ENCODE measurements at regions not wholly inside any gene's neighbourhood (a gene's known extent, or its start where the extent isn't known, plus 50 kb on each side); places are given as distances from the start of the nearest gene placed in this dataset.

DNA sequence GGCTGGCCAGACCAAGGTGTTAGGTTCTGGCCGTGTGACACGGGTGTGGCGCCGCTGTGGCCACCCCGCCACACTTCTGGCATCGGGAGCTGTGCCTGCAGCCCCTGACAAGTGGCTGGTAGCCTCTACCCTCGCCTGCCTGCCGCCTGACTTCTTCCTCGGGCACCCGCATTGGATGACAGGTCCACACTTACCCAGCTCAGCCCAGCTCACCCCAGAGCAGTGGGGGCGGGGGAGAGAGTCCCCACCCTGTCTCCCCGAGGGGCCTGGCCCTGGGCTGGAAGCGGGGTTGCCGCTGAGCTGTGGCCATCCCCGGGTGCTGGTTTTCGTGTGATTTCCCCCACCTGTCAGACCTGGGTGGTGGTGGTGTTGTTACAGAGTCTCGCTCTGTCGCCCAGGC, 53.9 kb upstream of the ACSF3 start:
- TF ChIP-seq, protein P1, sequence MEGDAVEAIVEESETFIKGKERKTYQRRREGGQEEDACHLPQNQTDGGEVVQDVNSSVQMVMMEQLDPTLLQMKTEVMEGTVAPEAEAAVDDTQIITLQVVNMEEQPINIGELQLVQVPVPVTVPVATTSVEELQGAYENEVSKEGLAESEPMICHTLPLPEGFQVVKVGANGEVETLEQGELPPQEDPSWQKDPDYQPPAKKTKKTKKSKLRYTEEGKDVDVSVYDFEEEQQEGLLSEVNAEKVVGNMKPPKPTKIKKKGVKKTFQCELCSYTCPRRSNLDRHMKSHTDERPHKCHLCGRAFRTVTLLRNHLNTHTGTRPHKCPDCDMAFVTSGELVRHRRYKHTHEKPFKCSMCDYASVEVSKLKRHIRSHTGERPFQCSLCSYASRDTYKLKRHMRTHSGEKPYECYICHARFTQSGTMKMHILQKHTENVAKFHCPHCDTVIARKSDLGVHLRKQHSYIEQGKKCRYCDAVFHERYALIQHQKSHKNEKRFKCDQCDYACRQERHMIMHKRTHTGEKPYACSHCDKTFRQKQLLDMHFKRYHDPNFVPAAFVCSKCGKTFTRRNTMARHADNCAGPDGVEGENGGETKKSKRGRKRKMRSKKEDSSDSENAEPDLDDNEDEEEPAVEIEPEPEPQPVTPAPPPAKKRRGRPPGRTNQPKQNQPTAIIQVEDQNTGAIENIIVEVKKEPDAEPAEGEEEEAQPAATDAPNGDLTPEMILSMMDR (IDR thresholded peaks at IDR 0.05) = no peak
- TF ChIP-seq POLR2A (IDR thresholded peaks at IDR 0.05) = no peak
